Fibroblast of gingiva (primary cell): ENCODE measurements at regions not wholly inside any gene's neighbourhood (a gene's known extent, or its start where the extent isn't known, plus 50 kb on each side); places are given as distances from the start of the nearest gene placed in this dataset.
"Not testable (repeated sequence)": the region's sequence is repeated elsewhere in the genome, so short reads cannot be mapped to it uniquely, and the experiment has no call there.

Experiments
- DNase-seq: peaks from one replicate; pipeline ENCODE4 v3.0.0-alpha.2; 2011; ENCODE audit warnings: low read depth

DNA sequence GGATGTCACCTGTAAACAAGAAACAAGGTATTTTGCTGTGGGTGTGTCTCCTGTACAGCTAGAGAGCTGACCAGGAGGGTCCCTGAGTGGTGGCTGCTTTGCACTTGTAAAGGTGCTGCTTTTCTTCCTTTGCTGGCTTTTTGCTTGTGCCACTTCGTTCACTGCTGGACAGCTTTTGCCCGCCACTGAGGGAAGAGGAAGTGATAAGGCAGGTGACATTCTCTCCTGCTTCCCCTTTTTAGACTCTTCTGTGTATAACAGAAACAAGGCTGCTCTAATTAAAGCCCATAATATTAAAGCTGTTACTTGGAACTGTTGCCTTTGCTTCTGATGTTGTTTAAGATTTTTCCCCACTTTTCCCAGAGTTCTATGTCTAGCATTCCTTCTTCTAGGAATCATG is 218.6 kb upstream of the TSPY4 start:
- DNase-seq, result no peak

DNA sequence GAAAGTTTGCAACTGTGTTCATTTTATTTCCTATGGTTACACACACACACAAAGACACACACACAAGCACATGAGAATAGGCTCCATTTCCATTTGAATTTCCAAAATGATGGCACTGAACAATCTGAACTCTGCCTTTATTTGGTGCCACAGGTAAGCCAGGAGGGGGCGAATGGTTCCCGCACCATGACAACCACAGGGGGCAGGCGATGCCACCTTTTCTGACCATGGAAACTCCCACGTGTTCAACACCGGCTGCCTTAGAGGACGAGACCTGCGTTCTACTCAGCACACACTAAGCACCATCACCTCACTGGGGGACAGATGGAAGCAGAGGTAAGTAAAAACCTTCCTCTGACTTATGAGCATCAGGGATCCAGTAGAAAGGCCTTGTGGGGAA is 212.6 kb upstream of the TSPY4 start:
- DNase-seq, result no peak

DNA sequence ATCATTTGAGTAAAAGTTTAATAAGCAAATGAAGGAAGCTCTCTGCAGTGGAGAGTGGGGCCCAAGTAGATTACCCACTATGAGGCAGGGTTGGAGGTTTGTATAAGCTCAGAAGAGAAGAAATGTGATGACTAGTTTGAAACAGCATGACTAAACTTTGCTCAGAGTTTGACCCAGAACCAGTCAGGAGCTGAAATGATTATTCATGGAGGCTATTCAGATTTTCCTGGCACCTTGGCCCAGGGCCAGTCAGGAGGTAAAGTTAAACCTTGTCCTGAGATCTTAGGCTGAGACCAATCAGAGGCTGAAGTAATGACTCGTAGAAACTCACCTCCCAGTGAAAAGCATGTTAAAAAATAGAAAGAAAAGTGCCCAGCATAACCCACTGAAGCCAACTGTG is 210.7 kb upstream of the TSPY4 start:
- peak; percentile 1 for DNase-seq

DNA sequence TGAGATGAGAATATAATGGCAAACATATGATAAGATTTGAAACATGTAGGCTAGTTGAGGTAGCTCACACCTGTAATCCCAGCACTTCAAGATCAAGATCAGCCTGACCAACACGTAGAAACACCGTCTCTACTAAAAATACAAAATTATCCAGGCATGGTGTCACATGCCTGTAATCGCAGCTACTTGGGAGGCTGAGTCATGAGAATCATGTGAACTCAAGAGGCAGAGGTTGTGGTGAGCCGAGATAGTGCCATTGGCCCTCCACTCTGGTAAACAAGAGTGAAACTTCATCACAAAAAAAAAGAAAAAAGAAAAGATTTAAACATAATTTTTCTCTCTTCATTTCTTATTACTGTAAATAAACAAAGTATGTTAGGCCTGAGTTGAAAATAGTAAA is 193.9 kb upstream of the TSPY4 start:
- DNase-seq, result not testable (repeated sequence)

DNA sequence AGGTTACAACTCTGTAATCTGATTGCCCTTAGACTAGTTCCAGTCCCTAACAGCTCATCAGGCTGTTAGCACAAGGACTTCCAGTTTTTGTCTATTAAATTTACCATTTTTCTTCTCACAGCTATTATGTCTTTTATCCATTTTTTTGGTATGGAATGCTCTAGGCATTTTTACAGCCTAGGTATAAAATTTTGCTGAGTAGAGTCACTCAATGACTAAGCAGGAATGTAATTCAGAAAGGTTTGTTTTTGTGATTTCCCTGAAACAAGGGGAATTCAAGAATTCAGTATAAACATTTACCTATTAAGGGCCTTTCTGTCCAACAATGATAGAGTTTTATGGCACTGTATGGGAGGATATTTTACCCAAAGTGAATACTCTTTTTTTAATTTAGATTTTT is 182.7 kb upstream of the TSPY4 start:
- DNase-seq, result not testable (repeated sequence)

DNA sequence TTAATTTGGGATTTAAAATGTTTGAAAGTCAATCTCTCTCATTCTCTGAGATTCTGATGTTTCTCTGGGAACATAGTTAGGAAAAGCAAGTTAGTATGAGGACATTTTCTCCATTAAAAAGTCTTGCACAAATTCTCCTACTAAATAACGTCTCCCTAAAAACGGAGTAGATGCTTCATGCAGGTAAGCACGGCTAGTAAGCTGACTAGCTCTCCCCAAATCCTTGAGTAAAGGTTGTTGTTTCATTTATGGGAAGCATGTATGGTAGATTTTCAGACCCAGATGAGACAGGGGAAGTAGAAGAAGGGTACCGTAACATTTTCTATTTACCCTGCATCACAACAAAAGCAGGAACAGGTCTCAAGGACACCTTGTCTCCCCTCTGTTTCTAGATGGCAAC is 181.5 kb upstream of the TSPY4 start:
- DNase-seq, result no peak

DNA sequence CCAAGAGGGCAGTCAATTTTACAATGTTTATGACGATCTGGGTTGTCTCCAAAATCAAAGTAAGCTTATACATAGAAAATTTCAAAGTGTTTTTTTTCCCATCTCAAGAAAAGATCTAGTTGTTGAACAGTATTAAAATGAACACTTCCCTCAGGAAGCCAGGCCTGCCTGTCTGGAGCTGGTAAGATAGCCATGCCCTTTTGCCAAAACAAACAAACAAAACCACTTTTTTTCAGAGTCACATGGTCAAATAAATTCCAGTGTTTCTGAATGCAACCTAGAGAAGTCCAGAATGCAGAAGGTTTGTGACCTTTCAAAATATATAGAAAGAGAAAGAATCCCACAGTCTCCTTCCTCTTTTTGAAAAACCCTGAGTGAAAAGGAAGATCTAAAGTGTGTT is 178.6 kb upstream of the TSPY4 start:
- peak; percentile 63 for DNase-seq

DNA sequence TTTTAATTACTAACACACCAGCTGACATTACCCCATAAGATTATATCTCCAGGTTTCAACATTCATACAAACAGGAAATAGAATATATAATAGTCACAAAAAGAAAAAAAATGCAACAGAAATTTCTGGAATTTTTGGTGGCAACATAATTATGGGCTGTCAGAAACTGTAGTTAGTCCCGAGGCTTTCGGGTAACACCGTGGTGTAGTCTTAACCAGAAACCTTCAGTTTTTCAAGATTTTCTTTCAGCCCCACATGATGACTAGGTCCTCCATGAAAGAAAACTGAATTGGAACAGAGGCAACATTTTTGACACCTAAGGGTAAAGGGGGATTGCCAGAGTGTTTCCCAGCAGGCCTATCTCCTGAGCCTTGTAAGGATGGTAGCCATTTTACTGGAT is 176.9 kb upstream of the TSPY4 start:
- peak; percentile 66 for DNase-seq

DNA sequence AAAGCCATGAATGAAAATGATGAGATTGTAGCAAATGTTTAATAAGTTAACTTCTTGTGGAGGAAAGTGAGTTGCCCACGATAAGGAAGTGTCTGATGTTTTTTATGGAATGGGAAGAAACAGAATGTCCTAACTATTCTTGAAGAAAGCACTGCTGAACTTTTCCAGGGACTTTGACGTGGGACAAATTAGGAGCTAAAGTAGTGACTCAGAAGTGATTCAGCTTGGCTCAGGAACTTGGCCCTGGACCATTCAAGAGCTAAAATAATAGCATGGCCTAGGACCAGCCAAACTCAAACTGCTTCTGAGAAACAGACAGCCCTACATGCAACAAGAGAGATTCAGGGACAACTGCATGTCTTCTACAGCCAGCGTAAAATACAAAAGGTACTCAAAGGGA is 176.3 kb upstream of the TSPY4 start:
- peak; percentile 86 for DNase-seq

DNA sequence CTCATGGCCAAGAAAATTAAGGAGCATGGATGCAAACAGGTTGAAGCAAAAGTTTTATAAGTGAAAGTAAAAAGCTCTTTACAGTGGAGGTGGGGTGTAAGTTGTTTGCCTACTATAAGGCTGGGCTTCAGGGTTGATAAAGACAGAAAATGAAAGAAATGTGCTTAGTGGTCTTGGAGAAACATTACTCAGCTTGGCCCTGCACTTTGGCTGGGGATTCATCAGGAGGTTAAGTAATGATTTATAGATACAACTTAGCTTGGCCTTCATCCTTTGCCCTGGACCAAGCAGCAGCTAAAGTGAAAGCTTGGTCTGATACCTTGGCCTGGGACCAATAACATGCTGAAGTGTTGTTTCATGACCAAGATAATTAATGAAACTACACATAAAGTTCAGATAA is 175.3 kb upstream of the TSPY4 start:
- DNase-seq, result not testable (repeated sequence)

DNA sequence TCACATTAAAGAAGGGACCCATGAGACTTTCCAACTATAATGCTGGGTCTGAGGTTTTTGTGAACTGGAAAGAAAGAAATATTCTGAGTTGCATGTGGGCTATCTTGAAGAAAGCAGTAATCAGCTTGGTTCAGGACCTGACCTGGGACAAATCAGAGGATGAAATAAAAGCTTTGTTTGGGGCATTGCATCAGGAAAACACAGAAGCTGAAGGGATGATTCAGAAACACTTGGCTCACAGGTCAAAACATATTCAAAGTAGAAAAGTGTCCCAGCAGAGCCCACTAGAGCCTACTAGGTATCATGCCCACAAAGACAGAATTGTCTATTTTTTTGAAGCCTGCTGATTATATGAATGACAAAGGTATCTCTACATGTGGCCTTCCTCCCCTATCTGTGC is 174.8 kb upstream of the TSPY4 start:
- DNase-seq, result peak; percentile 27

DNA sequence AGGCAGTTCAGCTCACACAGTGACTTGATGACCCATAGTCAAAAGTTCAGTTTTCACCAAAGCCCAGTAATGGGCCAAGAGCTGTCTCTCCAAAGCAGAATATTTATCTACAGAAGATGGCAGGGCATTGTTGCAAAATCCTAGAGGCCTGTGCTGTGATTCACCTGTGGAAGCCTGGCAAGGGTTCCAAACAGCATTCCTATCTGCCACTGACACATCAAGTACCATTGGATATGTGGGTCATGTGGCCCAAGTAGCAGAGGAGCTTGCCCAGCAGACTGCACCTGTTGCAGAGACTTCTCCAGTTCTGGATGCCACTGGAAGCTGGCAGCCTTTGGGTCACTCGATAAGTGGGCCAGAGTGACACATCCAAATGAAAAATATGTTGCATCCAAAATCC is 159.6 kb upstream of the TSPY4 start:
- not testable (repeated sequence) for DNase-seq

DNA sequence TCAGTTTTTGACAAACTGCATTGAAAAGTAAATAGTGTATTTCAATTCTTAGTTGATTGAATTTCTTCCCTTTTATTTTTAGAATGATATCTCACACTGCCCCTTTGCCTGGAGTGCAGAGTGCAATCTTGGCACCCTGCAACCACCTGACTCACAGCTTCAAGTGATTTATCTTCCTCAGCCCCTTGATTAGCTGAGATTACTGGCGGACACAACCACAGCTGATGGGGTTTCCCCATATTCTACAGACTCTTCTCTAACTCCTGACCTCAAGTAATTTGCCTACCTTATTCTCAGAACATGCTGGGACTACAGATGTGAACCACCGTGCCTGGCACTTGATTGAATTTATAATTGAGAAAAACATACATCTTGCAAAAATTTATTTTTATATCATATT is 152.4 kb upstream of the TSPY4 start:
- DNase-seq, result not testable (repeated sequence)

DNA sequence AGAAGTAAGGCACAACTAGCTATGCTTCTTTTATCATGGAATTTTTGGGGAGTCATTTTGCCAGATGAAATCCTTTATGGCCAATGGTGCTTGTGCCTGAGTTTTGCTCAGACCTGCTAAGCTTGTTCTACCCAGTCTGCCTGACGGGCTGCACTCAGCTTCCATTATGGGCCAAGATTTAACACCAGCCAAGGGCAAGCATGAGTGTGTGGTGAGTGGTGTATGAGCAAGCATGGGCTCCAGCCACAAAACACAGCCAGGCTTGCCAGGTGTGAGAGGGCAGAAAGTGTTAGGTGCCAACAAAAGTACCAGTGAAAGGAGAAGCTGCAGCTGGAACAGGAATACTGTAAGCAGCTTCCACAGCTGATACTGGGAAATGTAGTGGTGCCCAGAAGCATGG is 130.2 kb upstream of the TSPY4 start:
- not testable (repeated sequence) for DNase-seq

DNA sequence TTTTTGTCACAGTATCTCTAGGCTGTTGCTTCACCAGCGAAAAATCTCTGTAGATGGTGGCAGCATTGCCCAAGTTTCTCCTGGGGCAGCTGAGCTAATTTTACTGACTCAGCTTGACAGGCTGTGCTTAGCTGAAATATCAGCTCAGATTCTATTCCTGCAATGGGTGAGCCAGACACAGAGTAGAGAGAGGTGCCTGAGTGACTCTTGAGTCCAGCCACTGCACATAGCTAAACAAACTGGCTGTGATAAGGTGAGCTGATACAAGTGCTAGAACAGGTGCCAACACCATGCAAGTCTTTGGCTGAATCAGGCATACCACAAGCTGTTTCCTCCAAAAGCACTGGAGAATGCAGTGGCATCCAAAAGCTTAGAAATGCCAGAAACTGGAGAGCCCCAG is 110.9 kb upstream of the TSPY4 start:
- no peak for DNase-seq

DNA sequence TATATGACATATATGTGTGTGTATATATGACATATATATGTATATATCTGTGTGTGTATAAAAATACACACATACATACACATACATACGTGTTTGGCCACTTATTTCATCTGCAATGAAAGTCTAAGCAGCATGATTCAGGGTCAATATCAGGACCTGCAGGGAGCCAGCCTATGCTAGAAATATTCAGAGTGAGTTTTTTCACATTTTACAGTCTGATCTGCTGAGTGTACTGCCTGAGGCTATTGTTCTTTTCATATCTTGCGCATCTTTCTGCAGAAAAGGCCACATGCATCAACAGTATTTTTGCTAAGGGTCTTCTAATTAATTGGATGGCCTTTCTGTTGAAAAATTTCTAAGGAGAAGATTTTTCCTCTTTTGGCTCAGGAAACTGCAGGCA is 80.0 kb upstream of the TSPY4 start:
- DNase-seq, result no peak

DNA sequence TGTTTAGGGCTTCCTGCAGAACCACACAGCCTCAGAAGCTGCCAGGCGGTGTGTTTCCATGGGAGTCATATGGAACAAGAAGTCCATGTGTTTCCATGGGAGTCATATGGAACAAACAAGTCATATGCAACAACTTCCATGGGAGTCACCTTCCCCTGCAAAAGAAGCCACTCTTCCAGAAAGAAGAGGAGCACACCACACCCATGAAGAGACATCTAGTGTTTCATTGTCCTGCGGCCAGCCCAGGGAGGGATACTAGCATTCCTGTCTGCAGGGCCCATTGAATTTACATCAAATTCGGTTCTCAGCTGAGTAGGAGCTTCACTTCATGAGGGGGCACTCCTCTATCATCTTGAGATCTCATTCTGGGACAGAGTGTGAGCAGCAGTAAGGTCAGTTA is 79.5 kb upstream of the TSPY4 start:
- DNase-seq, result peak; percentile 76

DNA sequence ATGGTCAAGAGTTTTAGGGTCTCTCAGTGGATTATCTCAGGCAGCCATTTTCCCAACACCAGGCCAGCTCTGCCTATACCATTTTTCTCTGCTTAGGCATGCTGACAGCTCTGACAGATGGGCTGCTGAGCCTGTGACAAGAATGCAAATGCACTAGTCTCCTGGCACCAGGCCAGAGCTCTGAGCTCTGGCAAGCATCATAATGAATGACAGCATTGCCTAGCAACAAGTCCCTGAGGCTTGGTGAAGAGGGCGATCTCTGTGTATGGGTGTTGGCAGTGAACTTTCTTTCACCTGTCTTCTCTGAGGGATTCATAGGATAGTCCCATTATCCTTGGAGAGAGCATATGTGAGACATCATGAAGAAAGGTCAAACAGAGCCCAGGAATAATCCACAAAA is 77.9 kb upstream of the TSPY4 start:
- DNase-seq, result peak; percentile 18

DNA sequence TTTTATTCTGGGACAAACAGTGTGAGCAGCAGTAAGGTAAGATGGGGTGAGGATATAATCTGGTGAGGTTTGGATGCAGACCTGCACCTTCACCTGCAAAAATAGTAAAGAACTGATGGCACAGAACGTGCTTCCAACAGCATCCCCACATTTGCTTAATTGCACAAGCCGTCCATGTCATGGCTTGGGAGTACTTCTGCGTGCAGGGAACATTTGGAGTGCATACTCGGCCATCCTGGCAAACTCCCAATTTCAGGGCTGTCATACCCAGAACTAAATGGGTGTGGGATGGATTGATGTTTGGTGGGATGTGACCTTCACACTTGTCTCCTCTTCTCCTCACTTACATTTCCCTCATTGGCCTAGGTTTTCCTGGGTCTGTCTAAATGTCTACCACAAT is 76.8 kb upstream of the TSPY4 start:
- no peak for DNase-seq

DNA sequence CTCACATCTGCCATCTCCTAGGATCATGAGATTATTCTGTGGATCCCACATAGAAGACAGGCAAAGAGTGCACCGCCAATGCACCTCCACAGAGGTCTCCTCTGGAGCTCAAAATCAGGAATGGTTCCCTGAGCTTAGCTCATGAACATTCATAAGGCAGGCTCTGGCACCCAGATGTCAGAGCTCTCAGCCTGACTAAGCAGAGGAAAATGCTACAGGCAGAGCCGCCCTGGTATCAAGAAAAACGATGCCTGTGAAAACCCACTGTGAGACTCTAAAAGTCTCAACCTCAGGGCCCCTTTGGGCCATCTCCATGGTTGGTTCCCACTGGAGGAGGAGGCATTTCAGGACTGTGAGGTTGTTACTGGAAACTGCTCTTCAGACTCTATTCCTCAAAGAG is 71.7 kb upstream of the TSPY4 start:
- peak; percentile 10 for DNase-seq

DNA sequence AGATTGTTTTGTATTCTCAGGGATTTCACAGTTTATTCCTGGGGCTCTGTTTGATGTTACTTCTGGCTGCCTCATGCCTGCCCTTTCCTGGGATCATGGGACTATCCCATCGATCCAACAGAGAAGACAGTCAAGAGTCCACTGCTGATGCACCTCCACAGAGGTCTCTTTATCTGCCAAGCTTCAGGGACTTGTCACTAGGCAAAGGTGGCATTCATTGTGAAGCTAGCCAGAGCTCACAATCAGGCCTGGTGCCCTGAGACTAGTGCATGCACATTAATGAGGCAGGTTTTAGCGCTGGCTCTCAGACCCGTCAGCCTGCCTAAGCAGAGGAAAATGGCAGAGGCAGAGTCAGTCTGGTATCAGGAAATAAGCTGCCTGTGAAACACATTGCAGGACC is 66.9 kb upstream of the TSPY4 start:
- DNase-seq, result not testable (repeated sequence)

DNA sequence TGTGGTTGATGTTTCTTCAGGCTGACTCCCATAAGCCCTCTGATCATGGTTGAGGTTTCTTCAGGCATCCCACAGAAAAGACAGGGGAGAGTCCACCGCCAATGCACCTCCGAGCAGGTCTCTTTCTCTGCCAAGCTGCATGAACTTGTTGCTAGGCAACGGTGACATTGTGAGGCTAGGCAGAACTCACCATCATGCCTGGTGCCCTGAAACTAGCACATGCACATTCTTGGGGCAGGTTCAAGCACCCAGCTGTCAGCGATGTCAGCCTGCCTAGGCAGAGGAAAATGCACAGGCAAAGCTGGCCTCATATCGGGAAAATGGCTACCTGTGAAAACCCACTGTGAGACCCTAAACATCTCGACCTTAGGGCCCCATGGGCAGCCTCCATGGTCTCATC is 64.4 kb upstream of the TSPY4 start:
- not testable (repeated sequence) for DNase-seq

DNA sequence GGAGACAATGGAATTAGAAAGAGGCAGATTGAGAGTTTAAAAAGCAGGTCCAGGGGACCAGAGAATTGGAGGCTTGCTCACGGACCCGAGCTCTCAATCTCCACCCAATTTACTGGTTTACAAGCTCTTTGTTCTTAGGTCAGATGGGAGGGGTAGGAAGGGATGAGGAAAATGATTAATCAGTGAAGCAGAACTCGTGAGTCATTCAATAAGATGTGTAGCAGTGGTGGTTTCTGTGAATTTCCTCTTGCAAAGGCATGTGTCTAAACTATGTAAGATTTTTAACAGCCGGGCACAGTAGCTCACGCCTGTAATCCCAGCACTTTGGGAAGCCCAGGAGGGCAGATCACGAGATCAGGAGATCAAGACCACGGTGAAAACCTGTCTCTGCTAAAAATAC is 58.4 kb upstream of the TSPY4 start:
- peak; percentile 61 for DNase-seq
